HG03159 (cell line): ENCODE measurements at regions not wholly inside any gene's neighbourhood (a gene's known extent, or its start where the extent isn't known, plus 50 kb on each side); places are given as distances from the start of the nearest gene placed in this dataset.

Experiments
- ATAC-seq: cut with Tn5 transposase; IDR thresholded peaks from one replicate; pipeline ENCODE4 v1.9.1; 2021; ENCODE audit warnings: mild to moderate bottlenecking, moderate library complexity; ENCODE audit not compliant: unreplicated experiment

DNA sequence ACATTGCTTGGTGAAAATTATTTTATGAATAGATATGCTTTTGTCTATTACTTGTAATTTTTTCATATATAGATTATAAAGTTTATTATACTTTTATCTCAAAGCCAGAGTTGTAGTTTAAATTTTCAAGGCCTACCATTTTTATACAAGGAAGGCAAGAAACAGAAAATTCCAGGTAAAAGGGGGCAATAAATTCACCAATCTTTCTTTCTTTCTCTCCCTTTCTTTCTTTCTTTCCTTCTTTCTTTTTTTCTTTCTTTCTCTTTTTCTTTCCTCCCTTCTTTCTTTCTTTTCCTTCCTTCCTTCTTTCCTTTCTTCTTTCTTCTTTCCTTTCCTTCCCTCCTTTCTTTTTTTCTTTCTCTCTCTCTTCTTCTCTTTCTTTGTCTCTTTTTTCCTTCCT lies 529.4 kb downstream of the PCDH17 start:
- ATAC-seq = no peak

DNA sequence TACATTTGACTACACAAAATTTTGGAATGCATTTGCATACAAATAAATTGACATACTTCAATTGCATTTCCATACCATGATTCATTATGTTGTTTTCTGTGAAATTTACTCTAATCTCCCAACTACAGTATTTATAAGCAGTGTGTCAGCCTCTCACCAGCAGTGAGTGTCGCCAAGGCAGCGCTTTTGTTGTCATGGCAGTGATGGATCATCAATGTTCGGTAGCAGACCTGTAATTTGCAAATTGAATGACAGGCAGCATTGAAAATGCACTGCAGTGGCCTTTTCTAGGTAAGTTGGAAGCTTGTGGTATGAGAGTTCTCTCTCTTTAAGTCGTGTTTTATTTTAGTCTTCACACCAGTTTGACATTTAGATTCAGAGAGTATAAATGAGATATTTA lies 534.1 kb downstream of the PCDH17 start:
- ATAC-seq = no peak

DNA sequence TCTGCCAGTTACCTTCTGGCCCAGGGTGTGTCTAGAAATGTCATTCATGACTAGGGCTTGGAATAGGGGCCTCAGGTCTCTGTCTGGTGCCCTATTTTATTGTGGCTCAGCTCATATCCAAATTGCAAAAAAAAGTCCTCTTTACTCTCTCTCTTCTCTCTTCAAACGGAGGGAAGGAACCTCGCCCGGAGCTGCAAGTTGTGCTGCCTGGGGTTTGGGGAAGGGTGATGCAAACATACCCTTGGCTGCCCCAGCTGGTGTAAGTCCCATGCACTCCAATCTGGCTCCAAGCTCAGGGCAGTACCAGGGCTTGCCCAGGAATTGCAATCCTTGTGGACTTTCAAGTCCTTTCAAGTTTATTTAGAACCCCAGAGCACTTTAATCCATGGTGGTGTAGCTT lies 549.6 kb downstream of the PCDH17 start:
- ATAC-seq = no peak

DNA sequence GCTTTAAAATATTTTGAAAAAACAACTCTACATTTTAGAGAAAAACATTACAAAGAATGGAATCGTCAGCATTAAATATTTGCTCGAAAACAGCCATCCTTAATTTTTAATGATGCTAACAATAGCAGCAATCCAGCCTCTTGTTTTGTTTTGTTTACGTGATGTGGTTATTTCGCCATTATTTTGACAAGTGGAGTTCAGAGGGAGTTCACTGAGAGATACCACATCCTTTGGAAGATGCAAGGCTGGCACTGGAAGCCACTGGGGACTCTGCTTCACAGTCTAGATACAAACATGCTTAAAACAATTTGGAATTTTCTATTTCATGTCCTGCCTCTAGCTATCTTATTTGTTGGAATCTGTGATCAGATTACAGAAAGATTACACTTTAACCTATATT lies 556.3 kb downstream of the PCDH17 start:
- no peak for ATAC-seq

DNA sequence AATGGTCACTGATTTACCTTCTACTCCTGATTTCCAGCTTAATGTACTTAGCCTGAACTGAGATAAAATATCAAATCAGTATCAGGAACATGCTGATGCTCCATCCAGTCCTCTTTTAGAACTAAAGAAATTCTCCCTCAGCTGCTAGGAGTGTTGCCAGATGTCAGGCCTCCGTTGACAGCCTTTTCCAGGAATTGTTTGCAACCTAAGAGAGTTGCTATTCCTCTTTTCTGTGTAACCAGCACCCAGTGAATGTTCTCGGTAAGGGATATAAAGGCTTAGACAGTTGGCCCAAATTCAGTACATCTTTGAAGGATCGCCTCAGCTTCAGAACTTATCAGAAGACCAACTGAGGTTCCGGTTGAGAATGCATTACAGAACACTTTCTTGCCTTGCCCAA lies 559.0 kb downstream of the PCDH17 start:
- ATAC-seq = no peak

DNA sequence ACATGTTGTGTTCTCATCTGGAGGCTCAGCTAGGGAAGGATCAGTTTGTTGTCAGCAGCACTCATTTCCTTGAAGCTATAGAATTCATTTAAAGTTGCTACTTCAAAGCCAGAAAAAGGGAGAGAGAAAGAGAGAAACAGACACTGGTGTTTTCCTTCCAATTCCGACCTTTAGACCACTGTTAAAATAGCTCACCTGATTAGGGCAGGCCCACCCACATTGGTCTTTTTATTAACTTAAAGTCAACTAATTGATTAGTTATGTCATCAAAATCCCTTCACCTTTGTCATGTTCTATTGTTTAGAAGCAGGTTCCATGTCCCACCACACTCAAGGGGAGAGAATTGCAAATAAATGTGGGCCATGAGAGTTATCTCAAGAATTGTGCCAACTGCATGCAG lies 560.2 kb downstream of the PCDH17 start:
- no peak for ATAC-seq

DNA sequence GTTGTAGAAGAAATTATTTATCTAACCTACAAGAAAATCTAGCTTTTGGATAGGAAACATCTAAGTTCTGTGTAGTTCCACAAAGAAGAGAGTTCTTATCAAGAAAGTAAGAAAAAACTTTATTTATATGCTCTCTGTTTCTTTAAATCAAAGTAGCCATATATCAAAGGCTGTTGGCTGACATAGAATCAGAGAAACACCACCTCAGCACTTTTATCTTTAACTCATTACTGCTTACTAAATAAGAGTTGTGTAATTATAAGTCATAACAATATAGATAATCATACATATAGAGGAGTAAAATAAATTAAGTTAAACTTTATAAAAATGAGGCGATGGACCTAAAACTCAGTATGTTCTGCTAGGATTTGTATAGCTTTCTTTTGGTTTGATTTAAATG lies 570.6 kb downstream of the PCDH17 start:
- no peak for ATAC-seq

DNA sequence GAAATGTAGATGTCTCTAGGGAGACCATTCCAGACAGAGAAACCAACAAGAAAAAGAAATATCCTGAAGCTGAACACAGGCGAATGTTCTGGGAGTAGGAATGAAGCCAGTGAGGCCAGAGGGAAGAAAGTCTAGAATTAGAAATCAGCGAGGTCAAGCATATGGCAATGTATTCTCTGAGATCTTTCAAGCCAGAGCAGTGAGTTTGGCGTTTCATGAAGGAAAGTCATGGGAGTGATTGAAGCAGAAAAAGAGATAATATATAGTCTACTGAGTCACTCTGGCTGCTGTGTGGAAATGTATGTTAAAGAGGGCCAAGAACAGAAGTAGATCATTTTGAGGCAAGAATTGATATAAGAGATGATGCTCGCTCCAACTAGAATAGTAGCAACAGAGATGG lies 576.0 kb downstream of the PCDH17 start:
- ATAC-seq = no peak

DNA sequence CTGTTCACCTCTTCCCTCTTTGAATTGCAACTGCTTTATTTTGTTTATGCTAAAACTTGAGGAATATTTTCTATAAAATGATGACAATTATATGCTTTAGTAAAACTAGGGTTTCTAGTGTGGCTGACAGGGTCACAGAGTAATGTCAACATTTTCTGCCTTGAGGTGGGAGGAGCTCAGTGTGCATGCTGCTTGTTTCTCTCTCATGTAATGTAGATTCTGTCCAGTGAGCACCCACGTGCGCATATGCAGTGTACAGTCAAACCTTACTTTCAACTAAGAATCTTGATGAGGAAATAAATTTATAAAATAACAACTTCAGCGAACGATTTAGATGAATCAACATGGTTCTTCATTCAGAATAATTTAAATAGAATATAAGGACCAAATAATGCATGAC lies 603.9 kb downstream of the PCDH17 start:
- no peak for ATAC-seq

DNA sequence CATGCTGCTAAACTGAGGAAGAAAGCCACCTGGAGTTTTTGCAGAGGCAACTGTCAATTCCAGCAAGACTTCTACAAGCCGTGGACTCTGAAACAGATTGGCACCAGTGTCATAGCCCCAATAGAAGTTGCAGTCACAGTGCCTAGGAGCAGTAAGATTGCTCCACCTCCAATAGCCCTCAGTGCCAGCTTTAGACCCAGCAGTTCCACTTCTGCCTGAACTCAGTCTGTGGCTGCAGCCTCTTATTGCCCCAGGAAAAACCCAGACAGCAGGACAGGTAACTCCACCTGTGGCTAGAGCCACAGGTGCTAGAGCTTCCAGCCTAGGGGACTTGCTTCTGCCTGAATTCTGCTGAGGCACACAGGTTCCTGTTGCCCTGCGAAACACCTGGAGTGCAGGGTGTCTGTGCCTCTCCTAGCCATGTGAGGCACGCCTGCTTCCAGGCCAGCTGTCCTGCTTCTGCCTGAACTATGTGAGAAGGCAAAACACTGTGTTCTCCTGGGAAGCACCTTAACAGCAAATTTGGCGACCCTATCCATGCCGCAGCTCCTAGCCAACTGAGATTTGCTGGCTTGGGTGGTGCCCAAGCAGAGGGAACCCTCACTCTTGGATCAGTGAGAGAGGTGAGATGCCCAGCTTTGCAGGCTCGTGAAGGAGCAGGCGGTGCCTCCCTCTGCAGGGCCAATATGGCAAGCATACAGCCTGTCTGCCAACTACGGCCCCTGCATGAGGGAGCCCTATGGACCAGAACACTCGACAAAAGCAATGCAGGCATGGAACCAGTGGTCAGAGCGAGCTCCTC lies 607.6 kb downstream of the PCDH17 start:
- ATAC-seq = no peak

DNA sequence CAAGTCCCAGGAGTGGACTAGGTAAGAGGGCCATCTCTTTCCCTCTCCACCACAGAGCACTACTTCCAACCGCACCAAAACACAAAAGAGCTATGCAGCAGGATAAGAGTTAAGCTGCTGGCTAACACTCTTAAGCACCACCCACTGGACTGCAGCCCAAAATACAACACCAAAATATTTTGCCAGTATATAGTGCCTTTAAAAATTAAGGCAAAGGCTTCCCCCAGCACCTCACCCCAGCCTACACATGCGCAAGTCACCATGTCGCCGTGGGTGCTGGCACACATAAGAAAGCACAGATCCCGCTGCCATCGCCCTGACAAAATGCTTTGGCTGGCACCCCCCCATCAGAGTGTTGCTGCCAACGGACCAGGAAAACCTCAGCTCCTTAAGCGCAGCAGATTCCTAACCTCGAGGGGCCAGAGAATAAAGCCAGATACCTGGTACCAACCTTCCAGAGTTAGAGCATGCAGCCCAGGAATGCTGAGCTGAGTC lies 608.3 kb downstream of the PCDH17 start:
- ATAC-seq = no peak

DNA sequence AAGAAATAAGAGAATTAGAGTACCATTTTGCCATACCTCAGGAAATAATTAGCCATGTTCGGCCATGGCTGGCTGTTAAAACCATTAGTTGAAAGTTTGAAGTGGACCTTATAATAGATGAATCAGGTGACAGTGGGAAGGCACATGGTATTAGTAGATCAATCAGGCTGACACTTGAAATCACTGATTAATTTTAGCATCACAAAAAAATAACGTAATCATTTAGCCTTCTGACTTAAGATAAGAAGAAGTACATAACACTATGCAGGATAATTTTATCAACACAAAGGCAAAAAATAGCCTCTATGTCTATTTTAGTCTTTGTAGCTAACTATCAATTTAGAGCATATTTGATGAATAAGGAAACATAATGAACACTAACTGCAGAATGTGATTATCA lies 615.5 kb downstream of the PCDH17 start:
- no peak for ATAC-seq

DNA sequence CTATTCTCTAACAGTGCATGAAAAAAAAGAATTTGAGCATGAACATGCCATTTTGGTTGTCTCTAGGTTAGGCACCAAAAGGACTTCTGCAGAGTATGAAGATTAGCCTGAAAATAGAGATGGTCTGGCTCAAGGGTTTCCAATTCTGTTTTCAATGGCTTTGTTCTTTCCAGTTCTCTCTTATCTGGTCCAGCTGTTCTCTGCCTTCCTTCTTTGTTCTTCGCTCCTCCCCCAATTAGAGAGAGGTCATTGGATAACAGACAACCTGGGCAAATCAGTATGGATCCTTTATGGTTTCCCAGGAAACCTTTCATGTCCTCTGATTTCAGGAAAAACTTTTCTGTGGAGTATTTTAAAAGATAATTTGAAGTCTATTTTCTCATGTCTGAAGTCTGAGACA lies 623.4 kb downstream of the PCDH17 start:
- no peak for ATAC-seq

DNA sequence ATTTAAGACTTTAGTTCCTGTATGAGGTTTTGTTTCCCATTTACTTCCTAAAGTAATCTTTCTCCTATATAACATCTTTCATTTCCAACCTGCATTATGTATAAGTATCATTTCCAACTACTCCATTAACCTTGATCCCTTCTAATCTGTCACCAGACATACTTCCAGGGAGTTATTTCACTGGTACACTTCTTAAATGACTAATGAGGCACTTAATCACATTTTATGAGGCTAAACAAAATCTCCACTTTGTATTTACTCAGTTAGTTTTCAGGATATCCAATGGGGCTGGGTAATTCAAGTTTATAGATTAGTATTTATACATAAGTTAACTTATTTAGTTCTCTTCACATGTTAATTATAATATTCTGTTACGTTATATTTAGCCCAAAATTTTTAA lies 634.7 kb downstream of the PCDH17 start:
- ATAC-seq = no peak

DNA sequence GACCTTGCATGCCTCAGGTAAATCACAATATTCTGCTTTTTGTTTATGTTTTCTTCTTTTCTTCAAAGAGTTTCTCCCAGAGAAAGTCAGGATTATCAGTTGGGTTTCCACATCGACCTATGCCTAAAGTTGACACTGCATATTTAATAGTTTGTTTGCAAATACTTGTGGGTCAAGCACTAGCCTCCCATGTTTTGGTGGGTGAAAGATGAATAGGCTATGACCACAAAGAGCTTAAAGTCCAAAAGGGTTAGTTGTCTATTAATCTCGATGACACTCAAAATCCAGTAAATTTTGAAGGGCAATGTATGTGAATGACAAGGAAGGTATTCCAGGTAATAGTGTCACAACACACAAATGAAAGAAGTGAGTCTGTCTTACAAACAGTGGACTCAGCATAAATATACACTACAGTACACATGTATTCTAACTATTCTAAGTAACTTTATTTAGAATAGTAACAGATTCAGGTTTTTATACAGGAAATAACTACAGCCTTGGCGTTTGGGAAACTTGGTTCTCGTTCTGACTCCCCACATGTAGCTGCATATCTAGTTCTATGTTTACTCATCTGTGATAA lies 667.1 kb downstream of the PCDH17 start:
- ATAC-seq = no peak

DNA sequence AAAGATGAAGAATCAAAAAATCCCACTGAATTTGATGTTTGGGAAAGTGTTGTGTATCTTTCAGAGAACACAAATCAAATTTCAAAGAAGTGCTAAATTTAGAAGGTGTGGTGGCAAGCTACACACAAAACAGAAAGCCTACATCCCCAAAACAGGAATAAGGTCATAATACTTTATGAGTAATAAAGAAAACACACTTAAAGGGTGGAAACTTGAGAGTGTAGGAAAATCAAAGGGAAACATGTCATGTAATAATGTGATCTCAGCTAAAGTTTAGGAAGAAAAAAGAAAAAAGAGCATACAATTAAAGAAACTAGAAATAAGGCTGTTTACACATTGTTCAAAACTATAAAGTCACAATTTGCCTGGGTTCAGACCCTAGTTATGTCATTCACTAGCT lies 668.7 kb downstream of the PCDH17 start:
- ATAC-seq = no peak

DNA sequence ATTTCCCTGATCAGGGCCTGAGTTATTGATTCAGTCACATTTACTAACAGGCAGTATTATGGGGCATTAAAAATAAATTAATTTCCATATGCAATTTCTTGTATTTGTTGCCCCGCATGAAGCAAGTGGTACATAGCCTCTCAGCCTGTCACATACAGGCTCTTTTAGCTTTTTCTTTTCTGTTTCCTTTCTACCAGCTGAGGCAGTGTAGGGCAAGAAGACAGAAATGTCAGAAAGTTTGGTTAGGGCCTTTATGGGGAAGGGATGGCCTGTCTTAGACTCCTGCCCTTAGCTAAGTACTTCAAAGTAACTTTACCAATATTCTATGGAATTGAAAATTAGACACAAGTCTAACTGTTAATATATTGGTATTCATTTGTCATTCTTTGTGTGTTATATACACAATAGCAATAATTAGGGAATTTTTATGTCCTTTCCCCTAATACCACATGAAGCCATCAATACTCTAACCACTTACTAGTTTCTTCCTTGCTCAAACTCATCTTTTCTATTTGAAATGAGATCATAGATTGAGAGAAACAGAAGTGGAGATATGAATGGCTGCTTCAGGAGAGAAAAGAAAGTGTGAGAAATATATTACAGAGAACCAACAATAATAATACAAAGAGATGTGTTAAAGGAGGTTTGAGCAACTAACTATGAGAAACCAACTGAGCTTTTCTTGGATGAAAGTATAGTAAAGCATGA lies 669.6 kb downstream of the PCDH17 start:
- no peak for ATAC-seq

DNA sequence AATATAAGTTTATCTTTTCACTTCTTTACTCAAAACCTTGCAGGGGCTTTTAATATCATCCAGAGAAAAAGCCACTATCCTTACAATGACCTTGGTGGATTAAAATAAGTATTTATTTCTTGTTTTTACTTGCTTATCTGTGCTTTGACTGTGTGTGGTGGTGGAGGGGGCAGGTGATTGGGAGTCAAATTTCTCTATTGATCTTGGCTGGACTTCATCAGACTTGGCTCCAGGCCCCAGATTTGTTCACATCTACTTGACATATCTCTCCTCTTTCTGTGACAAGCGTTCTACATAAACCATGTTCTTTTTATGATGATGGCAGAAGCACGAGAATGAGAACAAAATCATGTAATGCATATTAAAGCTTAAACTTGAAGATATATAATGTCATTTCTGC lies 670.8 kb downstream of the PCDH17 start:
- ATAC-seq = no peak

DNA sequence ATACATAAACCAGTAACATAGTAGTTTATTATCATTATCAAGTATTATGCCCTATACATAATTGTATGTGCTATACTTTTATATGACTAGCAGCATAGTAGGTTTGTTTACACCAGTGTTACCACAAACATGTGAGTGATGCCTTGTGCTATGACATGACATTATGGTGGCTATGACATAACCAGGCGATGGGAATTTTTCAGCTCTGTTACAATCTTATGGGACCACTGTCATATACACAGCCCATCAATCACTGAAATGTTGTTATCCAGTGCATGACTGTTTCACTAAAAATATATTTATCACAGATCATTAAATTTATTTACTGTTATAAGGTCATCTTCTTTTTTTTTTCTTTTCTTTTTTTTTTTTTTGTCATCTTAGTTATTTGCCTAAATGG lies 674.5 kb downstream of the PCDH17 start:
- ATAC-seq = no peak

DNA sequence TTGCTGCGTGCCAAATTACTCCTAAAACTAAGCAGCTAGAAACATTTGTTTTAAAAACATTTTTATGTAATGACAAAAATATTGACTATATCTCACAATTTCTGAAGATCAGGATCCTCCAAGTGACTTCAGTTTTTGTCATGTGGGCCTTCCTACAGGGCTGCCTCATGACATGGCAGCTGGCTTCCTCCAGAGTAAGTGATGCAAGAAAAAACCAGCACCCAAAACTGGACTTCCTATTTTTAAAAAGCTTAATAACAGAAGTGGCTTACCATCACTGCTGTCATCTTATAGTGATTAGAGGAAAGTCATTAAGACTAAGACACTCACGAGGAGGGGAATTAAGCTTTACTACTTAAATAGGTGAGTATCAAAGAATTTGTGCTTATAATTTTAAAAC lies 681.7 kb downstream of the PCDH17 start:
- no peak for ATAC-seq

DNA sequence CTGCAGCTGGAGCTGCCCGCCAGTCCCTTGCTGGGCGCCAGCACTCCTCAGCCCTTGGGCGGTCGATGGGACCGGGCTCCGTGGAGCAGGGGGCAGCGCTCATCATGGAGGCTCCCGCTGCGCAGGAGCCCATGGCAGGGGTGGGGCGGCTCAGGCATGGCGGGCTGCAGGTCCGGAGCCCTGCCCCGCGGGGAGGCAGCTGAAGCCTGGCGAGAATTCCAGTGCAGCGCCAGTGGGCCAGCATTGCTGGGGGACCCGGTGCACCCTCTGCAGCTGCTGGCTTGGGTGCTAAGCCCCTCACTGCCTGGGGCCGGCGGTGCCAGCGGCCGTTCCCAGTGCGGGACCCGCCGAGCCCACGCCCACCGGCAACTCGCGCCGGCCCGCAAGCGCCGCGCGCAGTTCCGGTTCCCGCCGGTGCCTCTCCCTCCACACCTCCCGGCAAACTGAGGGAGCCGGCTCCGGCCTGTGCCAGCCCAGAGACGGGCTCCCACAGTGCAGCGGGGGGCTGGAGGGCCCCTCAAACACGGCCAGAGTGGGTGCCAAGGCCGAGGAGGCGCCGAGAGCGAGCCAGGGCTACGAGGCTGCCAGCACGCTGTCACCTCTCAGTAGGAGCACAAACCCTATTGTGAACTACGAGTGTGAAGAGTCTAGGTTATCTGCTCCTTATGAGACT lies 687.1 kb downstream of the PCDH17 start:
- ATAC-seq = no peak

DNA sequence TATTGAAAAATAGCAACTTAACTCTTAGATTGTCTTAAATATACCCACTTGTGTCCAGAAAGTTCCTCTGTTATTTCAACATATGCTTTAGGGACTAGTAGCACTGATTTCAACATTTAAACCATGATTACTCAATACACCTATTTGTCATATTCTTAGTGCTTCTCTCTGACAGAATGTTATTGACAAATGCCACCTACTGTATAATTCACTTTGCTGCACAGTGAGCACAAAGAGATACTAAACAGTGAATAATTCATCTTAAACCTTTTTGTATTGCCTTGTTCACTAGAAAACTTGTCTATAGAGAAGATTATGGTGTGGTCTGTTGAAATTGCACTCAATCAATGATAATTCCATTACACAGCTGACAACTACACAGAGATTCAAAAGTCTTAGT lies 692.6 kb downstream of the PCDH17 start:
- ATAC-seq = no peak
